CD4-positive, alpha-beta T cell treated with Interleukin-15 for 1 hour (primary cell): ENCODE measurements at regions not wholly inside any gene's neighbourhood (a gene's known extent, or its start where the extent isn't known, plus 50 kb on each side); places are given as distances from the start of the nearest gene placed in this dataset.
A peak's percentile ranks its signal among the peaks of the same experiment; 100 is the strongest.

Experiments
- DNase-seq: peaks from one replicate; pipeline ENCODE4 v3.0.0-alpha.2; 2020

DNA sequence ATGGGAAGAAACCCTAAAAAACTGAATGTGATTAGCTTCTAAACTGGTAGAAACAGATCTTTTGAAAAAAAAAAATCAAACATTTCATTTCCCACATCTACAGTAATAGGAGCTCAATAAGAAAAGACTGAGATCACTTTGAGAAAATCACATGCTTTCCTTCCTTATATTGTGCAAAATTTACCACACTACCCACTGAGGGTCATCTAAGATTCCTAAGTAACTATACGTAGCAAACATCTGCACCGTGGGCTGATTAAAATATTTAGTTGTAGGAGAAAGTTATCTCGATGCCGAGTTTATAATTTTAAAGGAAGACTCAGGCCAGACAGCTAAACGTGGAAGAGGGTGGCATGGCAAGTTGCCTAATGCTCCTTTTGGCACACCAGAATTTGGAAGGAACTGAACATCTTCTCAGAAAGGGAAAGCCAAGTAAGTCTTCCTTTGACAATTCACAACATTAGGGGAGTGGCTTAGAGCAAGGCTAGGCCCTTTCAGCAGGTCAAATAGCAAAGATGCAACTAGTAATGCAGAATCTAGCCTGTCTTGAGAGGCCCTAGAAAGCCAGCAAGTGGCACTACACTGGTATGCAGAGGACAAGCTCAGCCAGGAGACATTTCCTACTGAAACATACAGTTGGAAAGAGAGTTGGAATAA, 128.0 kb downstream of the TMA16 start:
- DNase-seq = no peak

DNA sequence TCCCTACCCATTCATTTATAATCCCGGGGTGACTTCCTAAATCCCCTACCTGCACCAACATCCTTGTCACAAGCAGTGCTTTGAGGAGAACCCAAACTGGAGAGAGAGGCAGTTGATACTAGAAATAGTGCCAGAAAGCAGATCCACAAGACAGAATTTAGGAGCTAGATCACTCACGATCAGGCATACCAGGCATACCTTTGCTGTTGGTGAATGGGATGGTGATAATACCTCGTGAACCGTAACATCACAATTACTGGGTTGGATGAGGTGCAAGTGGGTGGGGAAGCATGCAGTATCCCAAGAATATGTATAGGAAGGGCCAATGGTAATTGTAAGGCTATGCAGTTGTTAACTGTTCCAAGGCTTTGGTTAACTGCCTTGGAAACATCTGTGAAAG, 129.3 kb downstream of the TMA16 start:
- no peak for DNase-seq

GRCh38 chr4:163624727-163625126, 130.2 kb downstream of the TMA16 start:
- no peak for DNase-seq

GRCh38 chr4:163631288-163631687, 136.8 kb downstream of the TMA16 start:
- DNase-seq = no peak

GRCh38 chr4:163638909-163639308, 144.4 kb downstream of the TMA16 start:
- no peak for DNase-seq

GRCh38 chr4:163649557-163650091, 155.1 kb downstream of the TMA16 start:
- DNase-seq = no peak

GRCh38 chr4:163651761-163652160, 157.3 kb downstream of the TMA16 start:
- no peak for DNase-seq

- DNase-seq = no peak
These were observed 160.1 kb downstream of the TMA16 start for GRCh38 chr4:163654621-163655020.

DNA sequence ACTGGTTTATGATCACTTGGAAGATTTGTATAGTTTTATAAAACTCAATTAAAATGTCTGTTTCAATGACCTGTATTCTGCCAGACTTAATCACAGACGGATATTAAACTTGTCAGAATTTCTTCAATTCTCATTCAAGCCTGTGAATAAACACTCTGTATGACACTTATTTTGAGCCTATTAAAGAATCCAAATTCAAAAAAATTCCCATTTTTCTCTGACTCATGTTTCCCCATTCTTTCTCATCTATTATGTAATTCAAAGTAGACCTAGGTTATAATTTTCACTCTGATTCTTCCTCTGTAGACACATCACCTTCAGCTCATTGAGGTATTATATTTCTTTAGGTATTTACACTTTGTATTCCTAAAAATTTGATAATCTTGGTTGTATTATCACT, 166.1 kb downstream of the TMA16 start:
- DNase-seq = no peak

GRCh38 chr4:163662768-163663167, 168.3 kb downstream of the TMA16 start:
- no peak for DNase-seq

- no peak for DNase-seq
These were observed 169.2 kb downstream of the TMA16 start for GRCh38 chr4:163663454-163664225.

- no peak for DNase-seq
These were observed 170.6 kb downstream of the TMA16 start for GRCh38 chr4:163665101-163665500.

GRCh38 chr4:163665521-163666331, 171.2 kb downstream of the TMA16 start:
- DNase-seq = no peak

- DNase-seq = no peak
These were observed 171.9 kb downstream of the TMA16 start for GRCh38 chr4:163666332-163666873.

DNA sequence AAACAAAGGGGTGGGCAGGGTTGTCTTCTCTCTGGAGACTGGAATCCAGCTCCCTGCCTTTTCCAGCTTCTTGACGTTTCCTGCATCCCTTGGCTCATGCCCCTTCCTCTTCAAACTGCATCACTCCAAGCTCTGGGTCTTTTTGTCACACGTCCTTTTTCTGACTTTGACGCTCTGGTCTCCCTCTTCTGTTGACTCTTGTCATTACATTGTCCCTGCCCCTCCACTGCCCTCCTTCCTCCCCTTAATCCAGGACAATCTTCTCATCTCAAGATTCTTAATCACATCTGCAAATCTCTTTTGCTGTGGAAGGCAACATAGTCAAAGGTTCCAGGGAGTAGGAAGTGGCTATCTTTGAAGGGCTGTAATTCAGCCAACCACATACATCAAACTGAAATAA, 178.3 kb downstream of the TMA16 start:
- DNase-seq = no peak

DNA sequence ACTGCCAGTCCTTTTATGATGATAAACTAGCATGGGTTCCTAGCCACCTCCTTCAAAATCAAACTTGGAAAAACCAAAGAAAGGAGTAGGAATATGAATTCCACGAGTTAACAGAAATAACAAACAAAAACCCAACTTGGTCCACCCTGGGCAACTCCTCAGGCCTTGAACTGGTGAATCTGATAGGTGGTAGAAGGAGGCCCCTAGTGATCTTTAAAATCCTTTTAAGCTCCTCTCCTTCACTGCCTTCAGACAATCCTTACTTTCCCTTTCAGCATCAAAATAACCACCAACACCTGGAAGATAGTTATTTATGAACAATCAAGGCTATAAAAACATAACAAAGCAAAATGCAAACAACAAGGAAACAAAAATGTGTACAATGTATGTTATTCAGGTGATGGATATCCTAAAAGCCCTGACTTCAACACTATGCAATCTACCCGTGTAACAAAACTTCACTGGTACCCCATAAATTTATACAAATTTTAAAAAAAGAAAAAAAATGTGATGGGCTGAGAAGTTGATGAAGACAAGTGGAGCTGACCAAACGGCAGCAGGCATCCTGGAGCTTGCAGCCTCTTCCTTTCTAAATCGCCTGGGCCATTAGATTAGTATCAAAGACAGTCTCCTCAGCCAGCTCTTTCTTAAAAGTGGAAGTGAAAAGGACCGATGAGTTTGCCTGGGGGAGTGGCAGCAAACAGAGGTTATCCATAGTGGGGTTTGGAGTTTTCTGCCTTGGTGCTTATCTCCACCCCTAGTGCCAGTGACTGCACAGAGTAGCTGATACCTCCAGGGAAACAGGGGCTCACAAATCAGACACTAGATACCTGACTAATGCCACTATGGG, 179.6 kb downstream of the TMA16 start:
- DNase-seq = peak; percentile 18

- DNase-seq = no peak
These were observed 184.7 kb downstream of the TMA16 start for GRCh38 chr4:163679189-163679588.

- DNase-seq = no peak
These were observed 186.1 kb downstream of the TMA16 start for GRCh38 chr4:163680386-163681098.

GRCh38 chr4:163681208-163681821, 186.8 kb downstream of the TMA16 start:
- DNase-seq = no peak

DNA sequence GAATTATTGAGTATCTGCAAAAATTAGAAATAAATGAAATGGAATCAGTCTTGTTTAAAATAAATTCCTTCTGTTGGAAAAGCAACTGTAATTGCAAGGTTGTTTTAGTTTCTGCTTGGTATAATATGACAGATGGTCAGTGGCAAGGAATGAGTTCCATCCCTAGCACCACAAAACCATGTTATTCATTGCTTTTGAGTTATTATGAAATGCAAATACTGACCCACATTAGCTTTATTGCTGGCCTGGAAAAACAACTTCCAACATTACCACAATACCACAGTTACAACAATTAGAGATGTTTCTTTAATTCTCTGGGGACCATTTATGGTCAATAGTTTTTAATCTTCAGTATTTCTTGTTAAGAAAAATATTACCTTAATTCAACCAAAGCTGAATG, 194.4 kb downstream of the TMA16 start:
- DNase-seq = no peak

DNA sequence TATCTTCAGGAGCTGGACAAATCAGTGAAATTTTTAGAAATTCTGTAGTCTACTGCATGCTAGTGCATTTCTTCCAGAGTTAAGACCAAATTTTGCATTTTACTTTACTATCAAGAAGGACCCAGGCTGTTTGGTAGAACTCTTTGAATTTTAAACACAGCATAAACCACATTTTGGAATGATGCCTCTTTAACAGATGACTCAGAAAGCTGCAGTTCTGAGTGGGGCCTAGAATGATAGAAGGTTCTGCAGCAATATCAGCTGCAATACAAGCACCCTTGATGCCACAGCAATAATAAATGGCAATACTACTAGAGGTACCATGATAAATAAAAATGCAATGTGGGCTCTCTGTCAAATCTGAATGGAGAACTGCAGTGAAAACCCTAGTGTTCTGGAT, 198.7 kb downstream of the TMA16 start:
- no peak for DNase-seq
